ENCODE measurements at regions not wholly inside any gene's neighbourhood (a gene's known extent, or its start where the extent isn't known, plus 50 kb on each side); places are given as distances from the start of the nearest gene placed in this dataset.

- TF ChIP-seq, protein P1, sequence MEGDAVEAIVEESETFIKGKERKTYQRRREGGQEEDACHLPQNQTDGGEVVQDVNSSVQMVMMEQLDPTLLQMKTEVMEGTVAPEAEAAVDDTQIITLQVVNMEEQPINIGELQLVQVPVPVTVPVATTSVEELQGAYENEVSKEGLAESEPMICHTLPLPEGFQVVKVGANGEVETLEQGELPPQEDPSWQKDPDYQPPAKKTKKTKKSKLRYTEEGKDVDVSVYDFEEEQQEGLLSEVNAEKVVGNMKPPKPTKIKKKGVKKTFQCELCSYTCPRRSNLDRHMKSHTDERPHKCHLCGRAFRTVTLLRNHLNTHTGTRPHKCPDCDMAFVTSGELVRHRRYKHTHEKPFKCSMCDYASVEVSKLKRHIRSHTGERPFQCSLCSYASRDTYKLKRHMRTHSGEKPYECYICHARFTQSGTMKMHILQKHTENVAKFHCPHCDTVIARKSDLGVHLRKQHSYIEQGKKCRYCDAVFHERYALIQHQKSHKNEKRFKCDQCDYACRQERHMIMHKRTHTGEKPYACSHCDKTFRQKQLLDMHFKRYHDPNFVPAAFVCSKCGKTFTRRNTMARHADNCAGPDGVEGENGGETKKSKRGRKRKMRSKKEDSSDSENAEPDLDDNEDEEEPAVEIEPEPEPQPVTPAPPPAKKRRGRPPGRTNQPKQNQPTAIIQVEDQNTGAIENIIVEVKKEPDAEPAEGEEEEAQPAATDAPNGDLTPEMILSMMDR (IDR thresholded peaks at IDR 0.05; ENCODE audit: low read length), result no peak
- TF ChIP-seq EZH2 (optimal IDR thresholded peaks at IDR 0.05; ENCODE audit: low read depth, low read length), result no peak
These were observed 203.1 kb upstream of the VSTM2A start for GRCh38 chr7:54339073-54339472.

Data from MM.1S (cell line).